HG02798 (cell line): ENCODE measurements at regions not wholly inside any gene's neighbourhood (a gene's known extent, or its start where the extent isn't known, plus 50 kb on each side); places are given as distances from the start of the nearest gene placed in this dataset.
"Not testable (repeated sequence)": the region's sequence is repeated elsewhere in the genome, so short reads cannot be mapped to it uniquely, and the experiment has no call there.

Experiments
- ATAC-seq: cut with Tn5 transposase; IDR thresholded peaks from one replicate; pipeline ENCODE4 v1.9.1; 2021; ENCODE audit warnings: mild to moderate bottlenecking; ENCODE audit not compliant: unreplicated experiment, poor library complexity

DNA sequence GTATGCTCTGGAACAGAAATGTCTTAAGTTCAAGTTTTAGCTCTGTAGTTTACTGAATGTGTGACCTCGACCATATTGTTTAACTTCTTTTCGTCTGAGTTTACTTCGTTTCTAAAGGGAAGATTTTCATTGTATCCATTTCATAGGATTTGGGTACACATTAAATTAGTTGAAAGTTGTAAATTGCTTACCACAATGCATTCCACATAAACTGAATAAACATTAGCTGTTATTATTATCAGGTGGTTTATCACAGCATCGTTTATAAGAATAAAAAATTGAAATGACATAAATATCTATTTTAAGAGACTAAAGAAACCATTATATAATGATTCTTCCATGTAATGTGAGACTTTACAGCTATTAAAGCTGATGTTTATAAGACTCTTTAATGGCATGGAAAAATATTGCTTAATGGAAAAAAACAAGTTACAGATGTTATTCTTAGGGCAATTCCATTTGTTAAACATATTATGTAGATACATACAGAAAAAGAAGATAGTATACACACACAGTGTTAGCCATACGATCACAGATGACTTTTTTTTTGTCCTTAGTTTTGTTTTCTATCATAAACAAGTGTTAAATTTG lies 342.3 kb upstream of the SGO1 start:
- ATAC-seq, result no peak

GRCh38 chr3:20527368-20527767 lies 341.4 kb upstream of the SGO1 start:
- no peak for ATAC-seq

DNA sequence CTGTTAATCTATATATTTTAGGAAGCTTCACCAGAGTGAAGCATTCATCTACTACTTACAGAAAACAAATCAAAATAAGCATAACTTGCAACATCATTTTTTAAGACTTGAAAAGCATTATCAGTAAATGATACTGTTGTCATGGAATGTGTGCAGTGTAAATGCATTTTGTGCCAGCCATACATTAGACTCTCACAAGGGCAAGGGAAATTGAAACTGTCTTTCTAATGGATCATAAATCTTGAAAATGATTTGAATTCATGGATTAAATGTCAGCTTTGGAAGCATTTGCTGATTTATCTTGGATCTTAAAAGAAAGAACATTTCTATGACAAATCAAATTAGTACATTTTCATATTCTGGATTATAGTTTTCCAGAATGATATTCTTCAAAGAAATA lies 338.3 kb upstream of the SGO1 start:
- no peak for ATAC-seq

DNA sequence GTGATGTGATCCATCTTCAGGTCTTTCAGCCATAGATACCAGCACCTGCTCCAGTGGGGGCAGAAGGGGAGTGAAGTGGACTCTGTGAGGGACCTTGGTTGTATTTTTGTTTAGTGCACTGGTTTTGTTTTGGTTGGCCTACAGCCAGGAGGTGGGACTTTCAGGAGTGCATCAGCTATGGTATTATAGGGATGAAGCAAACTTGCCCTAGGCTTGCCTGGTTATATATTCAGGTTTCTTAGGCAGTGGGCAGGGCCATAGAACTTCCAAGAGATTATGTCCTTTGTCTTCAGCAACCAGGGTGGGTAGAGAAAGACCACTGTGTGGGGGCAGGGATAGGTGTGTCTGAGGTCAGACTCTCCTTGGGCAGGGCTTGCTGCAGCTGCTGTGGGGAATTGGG lies 337.3 kb upstream of the SGO1 start:
- ATAC-seq, result no peak

- ATAC-seq, result not testable (repeated sequence)
Observed at GRCh38 chr3:20517316-20517715, 331.3 kb upstream of the SGO1 start.

GRCh38 chr3:20516311-20516710 lies 330.3 kb upstream of the SGO1 start:
- no peak for ATAC-seq

DNA sequence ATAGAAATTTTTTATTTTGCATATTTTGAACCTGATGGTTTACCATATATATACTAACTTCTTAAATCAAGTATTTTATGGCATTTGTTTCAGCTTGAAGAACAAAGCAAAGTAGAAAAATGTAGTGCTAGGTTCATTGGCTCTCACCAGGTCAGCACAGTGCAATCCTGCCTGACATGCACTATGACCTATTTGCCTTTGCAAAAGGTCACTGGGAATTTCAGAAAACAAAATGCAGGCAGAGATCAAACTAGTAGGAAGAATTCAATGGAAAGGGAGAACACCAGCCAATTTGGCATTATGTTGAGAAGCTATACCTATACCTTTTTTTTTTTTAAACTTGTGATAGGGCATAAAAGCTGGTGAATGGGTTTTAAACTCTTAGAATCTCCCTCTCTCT lies 329.8 kb upstream of the SGO1 start:
- no peak for ATAC-seq

DNA sequence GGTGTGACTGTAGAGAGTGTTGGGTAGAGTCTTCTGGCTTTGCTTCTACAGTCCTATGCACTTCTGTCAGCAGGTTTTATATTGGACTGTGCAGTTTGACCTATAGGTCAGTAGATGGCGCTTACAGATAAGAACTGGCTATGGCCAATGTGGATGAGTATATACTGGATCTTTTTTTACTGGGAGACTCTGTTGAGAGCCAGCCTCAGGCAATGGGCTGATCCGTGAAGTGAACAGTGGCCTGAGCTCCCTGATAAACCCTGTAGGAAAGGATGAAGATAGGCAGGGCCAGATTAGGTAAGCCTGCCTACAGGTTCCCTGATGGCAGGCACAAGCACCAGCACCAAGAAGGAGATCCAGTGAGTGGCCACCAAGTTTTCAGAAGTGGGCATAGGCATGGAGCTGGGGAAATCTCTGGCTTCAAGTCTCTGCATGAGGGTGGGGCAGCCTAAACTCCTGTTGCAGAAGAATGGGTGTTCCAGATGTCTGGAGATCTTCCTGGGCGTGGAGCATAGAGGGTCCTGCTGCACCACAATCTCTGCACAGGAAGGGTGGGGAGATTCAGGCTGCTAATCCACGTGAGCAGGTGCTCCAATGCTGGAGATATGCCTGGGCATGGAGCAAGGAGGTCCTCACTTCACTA lies 326.0 kb upstream of the SGO1 start:
- peak; percentile 94 for ATAC-seq

GRCh38 chr3:20510396-20510795 lies 324.4 kb upstream of the SGO1 start:
- no peak for ATAC-seq

DNA sequence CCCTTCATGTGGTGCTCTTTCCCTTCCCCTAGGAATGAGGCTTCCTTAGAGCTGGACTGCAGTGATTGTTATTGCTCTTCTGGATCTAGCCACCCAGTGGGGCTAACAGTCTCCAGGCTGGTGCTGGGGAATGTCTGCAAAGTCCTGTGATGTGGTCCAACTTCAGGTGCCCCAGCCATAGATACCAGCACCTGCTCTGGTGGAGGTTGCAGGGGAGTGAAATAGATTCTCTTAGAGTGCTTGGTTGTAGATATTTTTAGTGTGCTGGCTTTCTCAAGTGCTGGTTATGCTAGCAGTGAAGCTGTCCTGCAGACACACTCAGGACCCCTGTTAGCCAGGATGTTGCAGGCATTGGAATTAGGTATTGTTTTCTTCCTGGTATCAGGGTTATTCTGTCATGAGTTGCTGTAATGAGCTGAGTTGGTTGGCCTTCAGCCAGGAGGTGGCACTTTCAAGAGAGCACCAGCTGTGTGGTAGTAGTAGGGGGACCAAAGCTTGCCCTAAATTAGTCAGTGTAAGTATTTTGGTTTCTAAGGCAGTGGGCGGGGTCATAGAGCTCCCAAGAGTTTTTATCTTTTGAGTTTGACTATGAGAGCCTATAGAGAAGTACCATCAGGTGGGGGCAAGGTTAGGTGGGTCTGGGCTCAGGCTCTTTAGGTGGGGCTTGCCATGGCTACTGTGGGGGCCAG lies 317.5 kb upstream of the SGO1 start:
- ATAC-seq, result no peak

GRCh38 chr3:20490996-20491395 lies 305.0 kb upstream of the SGO1 start:
- ATAC-seq, result no peak

DNA sequence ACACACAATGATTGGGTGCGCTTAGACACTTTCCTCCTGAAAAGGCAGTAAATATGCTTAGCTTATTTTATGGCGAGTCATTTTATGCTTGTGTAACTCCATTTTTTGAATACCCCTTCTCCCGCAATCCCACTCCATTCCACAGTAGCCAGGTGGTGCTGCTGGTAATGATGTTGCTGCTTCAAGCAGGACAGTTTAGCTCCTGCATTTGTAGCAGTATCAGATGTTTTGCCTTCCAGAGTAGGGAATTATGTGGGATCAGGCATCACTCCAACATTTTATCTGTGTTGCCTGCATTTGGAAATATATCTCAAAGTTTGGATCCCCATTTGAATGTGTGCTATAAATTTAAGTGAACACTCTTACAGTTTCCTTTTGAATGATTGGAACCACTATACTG lies 302.1 kb upstream of the SGO1 start:
- no peak for ATAC-seq

DNA sequence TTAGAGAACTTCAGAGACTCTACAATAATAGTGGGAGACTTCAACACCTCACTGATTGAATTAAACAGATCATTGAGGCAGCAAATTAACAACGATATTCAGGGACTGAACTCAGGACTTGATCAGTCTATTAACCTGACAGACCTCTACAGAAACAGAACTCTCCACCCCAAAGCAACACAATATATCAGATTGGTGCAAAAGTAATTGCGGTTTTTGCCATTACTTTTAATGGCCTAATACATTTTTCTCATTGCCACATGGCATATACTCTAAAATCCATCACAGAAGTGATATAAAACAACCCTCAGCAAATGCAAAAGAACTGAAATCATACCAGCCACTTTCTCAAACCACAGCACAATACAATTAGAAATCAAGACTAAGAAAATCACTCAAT lies 298.1 kb upstream of the SGO1 start:
- no peak for ATAC-seq

- no peak for ATAC-seq
Observed at GRCh38 chr3:20482350-20482749, 296.3 kb upstream of the SGO1 start.

DNA sequence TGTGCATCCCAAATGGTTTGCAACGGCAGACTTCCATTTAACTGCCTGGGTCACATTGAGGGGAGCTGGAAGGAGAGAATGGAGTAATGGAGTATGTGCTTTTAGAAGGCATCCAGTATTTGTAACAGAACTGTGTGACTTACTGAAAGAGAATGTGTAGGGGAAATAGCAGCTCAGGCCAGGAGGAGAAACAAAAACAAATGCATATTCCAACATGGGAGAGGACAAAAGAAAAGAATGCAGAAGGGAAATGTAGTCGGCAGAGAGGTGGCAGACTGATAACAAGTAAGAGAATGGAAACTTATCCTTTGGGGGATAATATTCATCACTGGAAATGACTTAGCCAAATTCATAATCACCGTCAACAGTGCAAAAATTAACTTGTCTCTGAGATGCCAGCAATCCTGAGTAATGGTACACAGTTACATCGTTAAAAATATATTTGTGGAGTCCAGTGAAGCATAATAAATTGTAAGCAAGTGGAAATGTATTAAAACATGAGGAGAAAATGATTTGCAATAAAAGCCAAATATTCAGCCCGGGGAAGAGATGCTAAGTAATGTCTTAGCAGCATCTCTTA lies 294.9 kb upstream of the SGO1 start:
- no peak for ATAC-seq

DNA sequence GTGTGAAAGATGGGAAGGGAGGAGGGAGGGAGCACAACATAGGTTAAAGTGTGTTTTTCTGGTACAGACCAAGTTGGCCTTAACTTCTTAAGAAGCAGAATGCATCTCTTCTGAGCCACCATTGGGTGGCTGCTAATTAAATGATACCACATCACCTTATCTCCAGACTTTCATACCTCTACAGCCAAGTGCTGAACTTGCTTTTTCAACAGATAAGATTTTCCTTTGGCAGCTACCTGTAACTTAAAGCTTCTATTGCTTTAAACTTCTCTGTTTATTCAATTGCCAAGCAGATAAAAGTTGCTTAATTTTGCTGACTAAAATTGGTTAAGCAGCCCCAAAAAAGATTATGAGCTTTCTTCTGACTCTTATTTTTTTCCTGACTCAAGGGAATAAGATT lies 292.4 kb upstream of the SGO1 start:
- no peak for ATAC-seq

DNA sequence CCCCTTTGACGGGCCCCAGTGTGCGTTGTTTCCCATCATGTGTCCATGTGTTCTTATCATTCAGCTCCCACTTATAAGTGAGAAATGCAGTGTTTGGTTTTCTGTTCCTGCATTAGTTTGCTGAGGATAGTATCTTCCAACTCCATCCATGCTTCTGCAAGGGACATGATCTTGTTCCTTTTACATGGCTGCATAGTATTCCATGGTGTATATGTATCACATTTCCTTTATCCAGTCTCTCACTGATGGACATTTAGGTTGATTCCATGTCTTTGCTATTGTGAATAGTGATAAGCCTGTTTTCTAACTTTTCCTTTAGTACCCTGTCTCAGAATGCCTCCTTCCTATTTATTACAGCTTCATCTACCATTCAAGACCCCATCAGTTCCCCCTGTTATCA lies 278.2 kb upstream of the SGO1 start:
- not testable (repeated sequence) for ATAC-seq

GRCh38 chr3:20462723-20463122 lies 276.7 kb upstream of the SGO1 start:
- no peak for ATAC-seq

DNA sequence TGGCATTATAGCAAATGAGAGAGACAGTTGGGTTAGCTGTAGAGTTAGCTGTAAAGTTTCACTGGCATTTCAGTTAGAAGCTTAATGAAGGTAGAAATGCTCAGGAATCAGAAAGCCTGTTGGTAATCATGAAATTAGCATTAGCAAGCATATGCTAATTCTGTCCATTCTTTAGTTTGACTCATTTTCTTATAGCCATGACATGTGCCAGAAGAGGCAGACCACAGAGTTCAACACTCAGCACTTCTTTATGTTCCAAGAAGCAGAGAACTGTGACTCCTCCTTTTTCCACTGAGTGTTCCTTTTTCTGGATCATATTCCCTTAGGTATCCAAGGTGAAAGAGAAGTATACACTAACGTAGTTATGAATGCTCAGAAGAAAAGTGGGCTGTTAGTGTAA lies 276.2 kb upstream of the SGO1 start:
- no peak for ATAC-seq

- ATAC-seq, result no peak
Observed at GRCh38 chr3:20458994-20459716, 273.1 kb upstream of the SGO1 start.

- no peak for ATAC-seq
Observed at GRCh38 chr3:20456511-20456910, 270.5 kb upstream of the SGO1 start.
